IPS-15b (cell line): ENCODE measurements at regions not wholly inside any gene's neighbourhood (a gene's known extent, or its start where the extent isn't known, plus 50 kb on each side); places are given as distances from the start of the nearest gene placed in this dataset.
"Not testable (repeated sequence)": the region's sequence is repeated elsewhere in the genome, so short reads cannot be mapped to it uniquely, and the experiment has no call there.

ENCODE experiments used
- H3K27me3 ChIP-seq: one replicate; pipeline ENCODE4 v1.6.1; 2013; ENCODE audit warnings: low read length; ENCODE audit not compliant: control insufficient read depth, insufficient read depth
- H3K36me3 ChIP-seq: one replicate; pipeline ENCODE4 v1.6.1; 2013; ENCODE audit warnings: low read length; ENCODE audit not compliant: control insufficient read depth, insufficient read depth
- H3K4me1 ChIP-seq: one replicate; pipeline ENCODE4 v1.6.1; 2013; ENCODE audit warnings: mild to moderate bottlenecking, low read length; ENCODE audit not compliant: control insufficient read depth, insufficient read depth
- H3K4me3 ChIP-seq: one replicate; pipeline ENCODE4 v1.5.1; 2013; ENCODE audit warnings: low read depth, low read length
- H3K9ac ChIP-seq: one replicate; pipeline ENCODE4 v1.6.1; 2013; ENCODE audit warnings: low read depth, mild to moderate bottlenecking, low read length
- H3K9me3 ChIP-seq: one replicate; pipeline ENCODE4 v1.6.1; 2013; ENCODE audit warnings: mild to moderate bottlenecking, low read length; ENCODE audit not compliant: control insufficient read depth, insufficient read depth

DNA sequence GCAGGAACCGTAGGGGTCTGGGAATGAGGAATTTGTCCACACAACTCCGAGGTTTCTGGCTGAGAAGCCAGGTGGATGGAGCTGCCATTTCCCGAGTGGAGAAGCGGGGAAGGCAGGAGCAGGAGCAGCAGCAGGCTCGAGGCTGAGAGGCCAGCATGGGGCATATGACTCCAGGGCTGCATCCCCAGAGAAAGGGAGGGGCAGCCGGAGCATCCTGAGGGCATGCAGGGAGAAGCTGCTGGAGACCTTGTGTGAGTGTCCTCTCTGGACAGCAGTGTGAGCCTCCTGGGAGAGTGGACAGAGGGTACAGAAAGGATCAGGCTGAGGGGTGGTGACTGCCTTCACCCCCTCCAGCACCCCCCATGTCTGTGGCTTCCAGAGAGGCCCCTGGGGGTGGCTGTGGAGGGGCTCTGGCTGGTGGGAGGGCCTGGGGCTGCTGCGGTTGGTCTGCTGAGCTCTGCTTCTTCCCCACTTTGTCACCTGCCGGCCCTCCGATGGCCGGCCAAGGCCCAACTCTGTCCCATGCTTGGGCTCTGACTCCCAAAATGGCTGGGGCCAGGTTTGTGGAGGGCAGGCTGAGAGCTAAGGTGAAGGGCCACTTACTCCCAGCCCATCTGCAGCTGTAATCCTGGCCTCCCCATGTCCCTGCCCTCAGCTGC lies 633.1 kb downstream of the MATN1 start:
- no peak overlapping the region for H3K4me3 ChIP-seq
- no peaks in the 10 kb centered on the region for H3K27me3 ChIP-seq
- no peak overlapping the region for H3K9ac ChIP-seq
- no peaks in the 10 kb centered on the region for H3K4me1 ChIP-seq
- no peaks in the 10 kb centered on the region for H3K36me3 ChIP-seq
- H3K9me3 ChIP-seq, result peaks cover 16% of the 10 kb centered on the region

- Histone ChIP-seq H3K27me3 (no peaks in the 10 kb centered on the region), H3K4me1 (no peaks in the 10 kb centered on the region), H3K4me3 (no peak overlapping the region), H3K36me3 (no peaks in the 10 kb centered on the region), H3K9ac (no peak overlapping the region), H3K9me3 (peaks cover 16% of the 10 kb centered on the region)
These were observed 634.4 kb downstream of the MATN1 start for GRCh38 chr1:30089024-30089430.

DNA sequence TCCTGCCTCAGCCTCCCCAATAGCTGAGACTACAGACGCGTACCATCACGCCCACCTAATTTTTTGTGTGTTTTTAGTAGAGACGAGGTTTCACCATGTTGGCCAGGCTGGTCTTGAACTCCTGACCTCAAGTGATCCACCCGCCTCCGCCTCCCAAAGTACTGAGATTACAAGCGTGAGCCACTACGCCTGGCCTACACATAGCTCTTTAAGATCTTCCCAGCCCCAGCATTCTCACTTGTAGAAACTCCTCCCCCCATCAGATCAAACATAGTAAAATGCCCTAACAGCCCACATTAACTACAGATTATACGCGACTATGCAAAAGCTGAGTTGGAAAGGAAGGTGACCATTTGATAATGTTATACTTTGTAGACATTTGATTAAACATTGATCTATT lies 634.8 kb downstream of the MATN1 start:
- no peaks in the 10 kb centered on the region for H3K36me3 ChIP-seq
- H3K27me3 ChIP-seq, result no peaks in the 10 kb centered on the region
- H3K4me1 ChIP-seq, result no peaks in the 10 kb centered on the region
- no peak overlapping the region for H3K4me3 ChIP-seq
- peaks cover 16% of the 10 kb centered on the region for H3K9me3 ChIP-seq
- H3K9ac ChIP-seq, result no peak overlapping the region

DNA sequence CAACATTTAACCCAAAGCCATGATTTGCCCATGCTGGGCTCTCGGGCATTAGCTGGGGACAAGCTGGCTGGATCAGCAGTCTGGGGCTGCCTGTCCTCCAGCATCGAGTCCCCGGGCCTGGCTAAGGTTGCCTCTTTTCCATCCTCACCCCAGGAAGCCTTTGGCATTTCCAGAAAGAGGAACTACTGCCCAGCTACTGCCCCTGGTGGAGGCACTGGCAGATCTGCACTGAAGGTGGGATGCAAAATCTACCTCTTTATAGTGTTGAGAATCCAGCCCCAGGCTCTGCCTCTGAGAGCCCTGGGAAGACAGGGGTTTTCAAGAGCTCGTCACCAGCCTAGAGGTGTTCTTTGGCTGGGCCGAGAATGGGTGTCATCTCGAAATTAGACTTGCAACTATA lies 635.9 kb downstream of the MATN1 start:
- Histone ChIP-seq H3K9me3 (peaks cover 11% of the 10 kb centered on the region), H3K4me1 (no peaks in the 10 kb centered on the region), H3K4me3 (no peak overlapping the region), H3K36me3 (no peaks in the 10 kb centered on the region), H3K9ac (no peak overlapping the region), H3K27me3 (no peaks in the 10 kb centered on the region)

DNA sequence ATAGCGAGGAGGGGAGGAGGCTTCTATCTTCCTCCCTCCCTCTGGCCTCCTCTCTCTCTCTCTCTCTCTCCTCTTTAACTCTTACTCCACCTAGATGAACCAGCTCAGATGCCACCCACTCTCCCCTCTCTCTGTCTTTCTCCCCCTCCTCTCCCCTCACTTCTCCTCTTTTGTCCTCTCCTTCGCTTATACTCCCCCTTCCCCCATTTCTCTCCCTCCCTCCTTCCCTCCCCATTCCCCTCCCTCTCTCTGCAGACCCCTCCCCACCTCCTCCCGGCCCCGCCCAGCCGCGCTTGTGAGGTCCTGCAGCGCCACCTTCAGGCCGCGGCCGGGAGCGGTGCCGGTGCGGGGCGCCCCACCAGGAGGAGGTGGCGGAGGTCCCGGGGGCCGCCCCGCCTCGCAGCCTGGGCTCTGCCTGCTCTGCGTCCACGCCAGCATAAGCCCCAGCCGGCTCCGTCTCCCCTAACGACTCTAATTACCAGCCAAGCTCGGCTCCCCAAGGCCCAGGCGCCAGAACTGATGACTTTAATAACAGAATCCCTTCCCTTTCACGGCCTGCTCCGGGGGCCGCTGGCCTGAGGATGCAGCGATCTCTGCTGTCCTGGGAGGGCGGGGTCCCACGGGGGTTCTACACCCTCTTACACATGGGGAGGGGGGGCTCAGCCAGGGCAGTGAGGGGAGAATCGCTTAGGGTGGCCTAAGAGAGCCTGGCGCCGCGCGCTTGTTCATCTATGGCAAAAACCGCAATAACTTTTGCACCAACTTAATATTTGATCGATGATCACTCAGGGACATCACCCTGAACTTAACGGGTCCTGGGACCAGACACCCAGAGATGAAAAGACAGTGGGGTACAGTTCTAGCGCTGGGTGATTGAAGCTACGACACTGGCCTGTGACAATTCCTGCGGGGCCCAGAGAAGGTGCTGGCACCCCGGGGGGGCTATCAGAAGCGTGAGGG lies 637.3 kb downstream of the MATN1 start:
- Histone ChIP-seq H3K36me3 (no peaks in the 10 kb centered on the region), H3K4me1 (no peaks in the 10 kb centered on the region), H3K9me3 (peaks cover under 1% of the 10 kb centered on the region), H3K27me3 (no peaks in the 10 kb centered on the region), H3K9ac (no peak overlapping the region), H3K4me3 (peak overlapping the region; percentile 48)

GRCh38 chr1:30084909-30085571 lies 638.3 kb downstream of the MATN1 start:
- H3K36me3 ChIP-seq, result no peaks in the 10 kb centered on the region
- no peaks in the 10 kb centered on the region for H3K27me3 ChIP-seq
- no peak overlapping the region for H3K9ac ChIP-seq
- H3K4me1 ChIP-seq, result no peaks in the 10 kb centered on the region
- H3K9me3 ChIP-seq, result no peaks in the 10 kb centered on the region
- no peak overlapping the region for H3K4me3 ChIP-seq

DNA sequence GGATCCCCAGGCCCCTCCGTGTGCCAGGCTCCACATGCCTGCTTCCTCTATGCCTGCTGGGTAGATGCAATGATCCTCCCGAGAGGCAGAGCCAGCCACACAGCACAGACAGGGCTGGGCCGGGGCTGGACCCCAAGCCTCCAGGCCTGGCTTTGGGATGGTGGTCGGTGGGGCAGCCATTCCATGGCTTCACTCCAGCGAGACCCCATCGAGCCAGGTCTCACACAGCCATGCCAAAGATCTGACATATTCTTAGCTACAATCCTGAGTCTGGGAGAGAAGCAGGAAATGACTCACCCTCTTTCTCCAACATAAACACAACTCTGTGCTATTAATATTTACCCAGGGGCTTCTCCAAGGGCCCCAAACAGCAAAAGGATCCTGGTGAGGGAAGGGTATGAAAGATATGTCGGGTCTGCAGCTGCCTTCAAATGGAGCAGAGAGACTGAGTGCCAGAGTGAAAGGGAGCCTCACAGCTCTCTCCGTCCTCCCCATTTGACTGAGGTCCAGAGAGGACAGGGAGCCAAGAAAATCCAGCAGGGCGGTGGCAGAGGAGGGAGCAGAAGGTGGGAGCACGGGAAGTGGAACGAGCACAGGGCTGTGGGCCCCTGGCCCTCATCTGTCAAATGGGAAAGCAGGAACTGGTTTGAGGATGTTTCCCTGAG lies 639.5 kb downstream of the MATN1 start:
- Histone ChIP-seq H3K9me3 (no peaks in the 10 kb centered on the region), H3K27me3 (no peaks in the 10 kb centered on the region), H3K4me1 (no peaks in the 10 kb centered on the region), H3K36me3 (no peaks in the 10 kb centered on the region), H3K4me3 (no peak overlapping the region), H3K9ac (no peak overlapping the region)

- no peaks in the 10 kb centered on the region for H3K4me1 ChIP-seq
- H3K9ac ChIP-seq, result no peak overlapping the region
- no peak overlapping the region for H3K4me3 ChIP-seq
- no peaks in the 10 kb centered on the region for H3K9me3 ChIP-seq
- H3K36me3 ChIP-seq, result no peaks in the 10 kb centered on the region
- H3K27me3 ChIP-seq, result no peaks in the 10 kb centered on the region
These were observed 641.8 kb downstream of the MATN1 start for GRCh38 chr1:30081379-30082102.

GRCh38 chr1:30075916-30076315 lies 647.5 kb downstream of the MATN1 start:
- H3K9ac ChIP-seq, H3K9me3 ChIP-seq, H3K4me1 ChIP-seq, H3K27me3 ChIP-seq, H3K4me3 ChIP-seq, H3K36me3 ChIP-seq: not testable (repeated sequence)

DNA sequence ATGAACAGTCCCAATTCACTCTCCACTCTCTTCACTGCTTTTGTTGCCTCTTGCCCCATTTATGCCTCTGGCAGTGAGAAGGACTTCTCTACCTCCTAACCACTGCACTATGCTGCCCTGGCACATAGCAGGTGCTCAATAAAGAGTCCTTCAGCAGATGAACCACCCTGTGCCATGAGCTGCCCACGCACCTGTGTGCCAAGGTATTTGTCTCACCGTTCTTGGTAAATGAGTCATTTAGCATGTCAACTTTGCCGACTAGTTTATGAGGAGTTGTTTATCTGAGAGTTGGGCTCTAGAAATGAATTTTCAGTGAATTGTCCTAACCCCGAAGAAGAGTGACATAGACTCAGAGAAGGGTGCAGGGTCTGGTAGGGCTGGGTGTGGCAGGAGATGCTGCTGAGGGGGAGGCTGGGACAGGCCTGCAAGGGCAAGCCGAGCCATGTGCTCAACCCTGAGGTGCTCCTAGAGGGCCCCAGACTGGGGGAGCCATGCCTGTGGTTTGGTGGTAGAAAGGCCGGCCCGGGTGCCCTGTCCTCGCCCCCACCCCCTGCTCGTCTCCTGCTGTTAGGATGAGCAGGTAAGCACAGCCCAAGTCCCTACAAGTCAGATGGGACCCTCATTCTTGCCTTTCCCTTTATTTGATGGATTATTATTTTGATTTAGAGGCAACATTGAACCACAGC lies 654.5 kb downstream of the MATN1 start:
- H3K9ac ChIP-seq, result no peak overlapping the region

More for the DNA sequence above, 654.5 kb downstream of the MATN1 start:
- Histone ChIP-seq H3K4me1 (no peaks in the 10 kb centered on the region), H3K27me3 (no peaks in the 10 kb centered on the region), H3K4me3 (no peak overlapping the region), H3K9me3 (no peaks in the 10 kb centered on the region), H3K36me3 (no peaks in the 10 kb centered on the region)
